Stimulated activated CD4-positive, alpha-beta T cell treated with anti-CD3 and anti-CD28 coated beads, Interleukin-12 subunit alpha, Interleukin-12 subunit beta, amount 100 ng/mL, for 48 hours (primary cell): ENCODE measurements at regions not wholly inside any gene's neighbourhood (a gene's known extent, or its start where the extent isn't known, plus 50 kb on each side); places are given as distances from the start of the nearest gene placed in this dataset.

Experiments
- DNase-seq, 3 donors: peaks; one replicate each; pipeline ENCODE4 v3.0.0-alpha.2; 2020; ENCODE audit warnings: low read depth in 2 of 3, low spot score in 1 of 3

- no peak for DNase-seq
Measured at GRCh38 chr2:150909613-150910012, 352.1 kb downstream of the RBM43 start.

- DNase-seq: no peak
Measured at GRCh38 chr2:150909090-150909489, 352.6 kb downstream of the RBM43 start.

- no peak for DNase-seq
Measured at GRCh38 chr2:150907466-150907865, 354.2 kb downstream of the RBM43 start.

- no peak for DNase-seq
Measured at GRCh38 chr2:150903461-150903860, 358.2 kb downstream of the RBM43 start.

- no peak for DNase-seq
Measured at GRCh38 chr2:150903055-150903454, 358.6 kb downstream of the RBM43 start.

- no peak for DNase-seq
Measured at GRCh38 chr2:150900913-150901312, 360.8 kb downstream of the RBM43 start.

- no peak for DNase-seq
Measured at GRCh38 chr2:150895968-150896367, 365.7 kb downstream of the RBM43 start.

GRCh38 chr2:150889141-150889540 lies 372.5 kb downstream of the RBM43 start:
- DNase-seq: no peak

- no peak for DNase-seq
Measured at GRCh38 chr2:150888337-150888736, 373.3 kb downstream of the RBM43 start.

- DNase-seq: no peak
Measured at GRCh38 chr2:150887926-150888325, 373.7 kb downstream of the RBM43 start.

GRCh38 chr2:150885774-150886386 lies 375.8 kb downstream of the RBM43 start:
- DNase-seq: no peak

GRCh38 chr2:150885236-150885635 lies 376.4 kb downstream of the RBM43 start:
- no peak for DNase-seq

- DNase-seq: no peak
Measured at GRCh38 chr2:150883613-150883895, 378.1 kb downstream of the RBM43 start.

GRCh38 chr2:150882751-150883612 lies 378.7 kb downstream of the RBM43 start:
- DNase-seq: no peak

GRCh38 chr2:150880986-150881385 lies 380.7 kb downstream of the RBM43 start:
- no peak for DNase-seq

GRCh38 chr2:150878356-150878755 lies 383.3 kb downstream of the RBM43 start:
- DNase-seq: no peak

GRCh38 chr2:150876251-150876950 lies 385.3 kb downstream of the RBM43 start:
- DNase-seq: no peak

GRCh38 chr2:150873396-150873772 lies 385.9 kb upstream of the RND3 start:
- DNase-seq: no peak

- DNase-seq: no peak
Measured at GRCh38 chr2:150872756-150873395, 385.4 kb upstream of the RND3 start.

- no peak for DNase-seq
Measured at GRCh38 chr2:150866431-150866830, 379.0 kb upstream of the RND3 start.

GRCh38 chr2:150863691-150864090 lies 376.2 kb upstream of the RND3 start:
- no peak for DNase-seq

- no peak for DNase-seq
Measured at GRCh38 chr2:150860301-150860700, 372.8 kb upstream of the RND3 start.
